ENCODE measurements at regions not wholly inside any gene's neighbourhood (a gene's known extent, or its start where the extent isn't known, plus 50 kb on each side); places are given as distances from the start of the nearest gene placed in this dataset.

DNA sequence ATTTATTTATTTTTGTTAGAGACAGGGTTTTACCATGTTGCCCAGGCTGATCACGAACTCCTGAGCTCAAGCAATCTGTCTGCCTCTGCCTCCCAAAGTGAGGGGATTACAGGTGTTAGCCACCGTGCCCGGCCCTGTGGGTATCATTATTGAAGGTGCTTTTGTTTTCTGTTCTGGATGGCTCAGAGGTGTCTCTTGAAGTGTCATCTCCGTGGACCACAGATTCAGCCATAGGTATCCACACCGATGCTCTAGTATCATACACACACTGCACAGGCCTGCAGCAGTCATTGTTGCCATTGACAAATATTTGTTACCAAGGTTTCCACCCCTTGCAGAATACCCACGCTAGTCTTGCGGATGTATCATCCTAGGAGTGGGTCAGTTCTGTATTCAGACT lies 446.2 kb downstream of the XYLT1 start:
- Histone ChIP-seq H3K79me2 (ENCODE audit: insufficient read depth, low read length) (no peaks in the 10 kb centered on the region), H3K4me2 (ENCODE audit: insufficient read depth, low read length) (no peak overlapping the region), H3K27ac (ENCODE audit: low read depth, low read length) (no peak overlapping the region), H3K27me3 (ENCODE audit: insufficient read depth, low read length) (no peaks in the 10 kb centered on the region), H3K4me3 (ENCODE audit: insufficient read depth, low read length) (no peak overlapping the region), H3K36me3 (ENCODE audit: insufficient read depth, low read length) (no peaks in the 10 kb centered on the region), H2AFZ (ENCODE audit: low read length) (no peak overlapping the region), H3K4me1 (ENCODE audit: insufficient read depth, low read length) (no peaks in the 10 kb centered on the region), H4K20me1 (ENCODE audit: insufficient read depth, low read length) (no peaks in the 10 kb centered on the region), H3K9me3 (ENCODE audit: low read depth, low read length) (no peaks in the 10 kb centered on the region)
- TF ChIP-seq, protein P1, sequence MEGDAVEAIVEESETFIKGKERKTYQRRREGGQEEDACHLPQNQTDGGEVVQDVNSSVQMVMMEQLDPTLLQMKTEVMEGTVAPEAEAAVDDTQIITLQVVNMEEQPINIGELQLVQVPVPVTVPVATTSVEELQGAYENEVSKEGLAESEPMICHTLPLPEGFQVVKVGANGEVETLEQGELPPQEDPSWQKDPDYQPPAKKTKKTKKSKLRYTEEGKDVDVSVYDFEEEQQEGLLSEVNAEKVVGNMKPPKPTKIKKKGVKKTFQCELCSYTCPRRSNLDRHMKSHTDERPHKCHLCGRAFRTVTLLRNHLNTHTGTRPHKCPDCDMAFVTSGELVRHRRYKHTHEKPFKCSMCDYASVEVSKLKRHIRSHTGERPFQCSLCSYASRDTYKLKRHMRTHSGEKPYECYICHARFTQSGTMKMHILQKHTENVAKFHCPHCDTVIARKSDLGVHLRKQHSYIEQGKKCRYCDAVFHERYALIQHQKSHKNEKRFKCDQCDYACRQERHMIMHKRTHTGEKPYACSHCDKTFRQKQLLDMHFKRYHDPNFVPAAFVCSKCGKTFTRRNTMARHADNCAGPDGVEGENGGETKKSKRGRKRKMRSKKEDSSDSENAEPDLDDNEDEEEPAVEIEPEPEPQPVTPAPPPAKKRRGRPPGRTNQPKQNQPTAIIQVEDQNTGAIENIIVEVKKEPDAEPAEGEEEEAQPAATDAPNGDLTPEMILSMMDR (IDR thresholded peaks at IDR 0.05; ENCODE audit: extremely low read depth, low read depth, low read length) = no peak
- DNase-seq (ENCODE audit: insufficient read length, low spot score, missing footprints) = no peak

DNA sequence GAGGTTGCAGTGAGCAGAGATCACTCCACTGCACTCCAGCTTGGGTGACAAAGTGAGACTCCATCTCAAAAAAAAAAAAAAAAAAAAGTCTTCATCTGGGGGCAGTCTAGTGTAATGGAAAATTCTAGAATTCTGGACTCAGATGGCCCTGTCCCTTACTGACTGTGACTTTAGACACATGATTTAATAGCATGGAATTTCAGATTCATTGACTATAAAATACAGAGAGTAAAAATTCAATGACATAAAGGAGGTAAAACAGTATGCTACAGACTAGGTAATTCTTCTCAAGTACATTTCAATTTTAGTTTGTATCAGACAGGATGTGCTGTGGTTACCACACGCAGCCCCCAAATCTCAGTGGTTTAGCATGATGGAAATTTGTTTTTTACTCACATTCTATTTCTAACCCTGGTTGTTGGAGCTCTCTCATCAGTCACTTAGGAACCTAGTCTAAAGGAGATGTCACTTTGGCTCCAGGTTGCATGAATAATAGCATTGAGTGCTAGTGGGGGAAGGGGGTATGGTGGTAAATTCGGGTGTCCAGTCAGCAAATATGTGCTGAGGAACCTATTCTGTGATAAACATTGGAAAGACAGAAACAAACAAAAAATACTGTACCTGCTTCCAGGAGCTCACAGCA lies 444.0 kb downstream of the XYLT1 start:
- no peaks in the 10 kb centered on the region for H3K36me3 ChIP-seq (ENCODE audit: insufficient read depth, low read length)

DNA sequence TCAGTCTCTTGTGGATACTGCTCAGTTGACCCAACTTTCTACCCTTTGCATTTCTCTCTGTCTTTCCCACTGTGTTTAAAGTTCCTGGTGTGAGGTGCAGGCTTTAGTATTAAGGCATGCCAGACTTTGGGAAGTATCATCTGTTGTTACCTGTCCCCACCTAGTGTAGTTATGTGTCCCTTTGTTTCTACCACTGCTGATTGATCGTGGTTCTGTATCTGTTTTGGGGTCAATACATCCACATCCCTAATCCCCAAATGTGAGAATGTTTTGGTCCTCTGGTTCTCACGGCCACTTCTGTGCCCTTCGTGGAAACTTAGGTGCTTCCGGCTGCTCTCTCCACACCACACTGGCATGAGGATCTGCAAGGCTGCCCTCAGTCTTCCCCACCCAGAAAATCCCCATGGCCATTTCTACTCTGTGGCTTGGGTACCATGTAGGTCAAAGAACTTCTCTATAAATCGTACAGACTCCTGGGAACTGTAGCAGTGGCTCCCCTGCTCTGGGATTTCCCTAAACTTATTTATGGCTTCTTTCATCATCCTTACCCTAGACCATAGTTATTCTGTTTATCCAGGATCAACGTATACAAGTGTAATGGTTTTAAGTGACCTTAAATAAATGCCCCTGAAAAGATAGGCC lies 443.2 kb downstream of the XYLT1 start:
- Histone ChIP-seq H3K36me3 (ENCODE audit: insufficient read depth, low read length) (no peaks in the 10 kb centered on the region), H3K9me3 (ENCODE audit: low read depth, low read length) (no peaks in the 10 kb centered on the region), H3K4me2 (ENCODE audit: insufficient read depth, low read length) (no peak overlapping the region), H3K4me3 (ENCODE audit: insufficient read depth, low read length) (no peak overlapping the region), H4K20me1 (ENCODE audit: insufficient read depth, low read length) (no peaks in the 10 kb centered on the region), H3K4me1 (ENCODE audit: insufficient read depth, low read length) (no peaks in the 10 kb centered on the region), H3K27me3 (ENCODE audit: insufficient read depth, low read length) (no peaks in the 10 kb centered on the region), H3K27ac (ENCODE audit: low read depth, low read length) (no peak overlapping the region), H3K79me2 (ENCODE audit: insufficient read depth, low read length) (no peaks in the 10 kb centered on the region), H2AFZ (ENCODE audit: low read length) (no peak overlapping the region)
- no peak for DNase-seq (ENCODE audit: insufficient read length, low spot score, missing footprints)
- TF ChIP-seq, protein P1 (IDR thresholded peaks at IDR 0.05; ENCODE audit: extremely low read depth, low read depth, low read length) = no peak

More for the DNA sequence above, 444.0 kb downstream of the XYLT1 start:
- Histone ChIP-seq H3K9me3 (ENCODE audit: low read depth, low read length) (no peaks in the 10 kb centered on the region), H3K4me3 (ENCODE audit: insufficient read depth, low read length) (no peak overlapping the region), H2AFZ (ENCODE audit: low read length) (no peak overlapping the region), H3K4me1 (ENCODE audit: insufficient read depth, low read length) (no peaks in the 10 kb centered on the region), H3K27me3 (ENCODE audit: insufficient read depth, low read length) (no peaks in the 10 kb centered on the region), H3K79me2 (ENCODE audit: insufficient read depth, low read length) (no peaks in the 10 kb centered on the region), H3K4me2 (ENCODE audit: insufficient read depth, low read length) (no peak overlapping the region), H4K20me1 (ENCODE audit: insufficient read depth, low read length) (no peaks in the 10 kb centered on the region), H3K27ac (ENCODE audit: low read depth, low read length) (no peak overlapping the region)
- TF ChIP-seq, protein P1 (IDR thresholded peaks at IDR 0.05; ENCODE audit: extremely low read depth, low read depth, low read length) = no peak
- no peak for DNase-seq (ENCODE audit: insufficient read length, low spot score, missing footprints)

DNA sequence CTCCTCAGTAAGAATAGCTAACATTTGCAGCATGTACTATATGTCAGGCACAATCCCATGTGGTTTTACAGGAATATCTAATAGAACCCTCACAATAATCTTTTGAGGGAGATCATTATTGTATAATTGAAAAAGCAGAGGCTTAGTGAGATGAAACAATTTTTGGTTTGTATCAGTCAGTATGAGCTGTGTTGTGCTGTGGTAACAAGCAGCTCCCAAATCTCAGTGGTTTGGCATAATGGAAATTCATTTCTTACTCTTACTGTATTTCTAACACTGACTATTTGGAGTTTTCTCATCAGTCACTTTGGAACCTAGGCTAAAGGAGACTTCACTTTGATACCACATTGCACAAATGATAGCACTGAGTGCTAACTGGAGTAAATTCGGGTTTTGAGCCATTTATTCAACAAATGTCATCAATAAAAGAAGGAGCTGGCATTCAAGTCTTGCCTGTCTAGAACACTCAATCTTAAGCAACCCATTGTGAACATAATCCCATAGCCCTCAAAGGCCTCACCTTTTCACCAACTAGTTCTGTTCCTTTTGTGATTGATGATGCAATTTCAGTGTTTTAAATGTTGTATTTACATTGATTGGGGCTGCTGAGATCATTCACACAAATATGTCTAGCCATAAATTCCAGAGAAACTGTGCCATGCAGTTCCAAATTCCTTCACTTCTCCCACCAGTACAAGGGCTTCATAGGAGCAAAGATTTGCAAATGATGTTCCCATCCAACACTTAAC lies 441.0 kb downstream of the XYLT1 start:
- no peaks in the 10 kb centered on the region for H3K36me3 ChIP-seq (ENCODE audit: insufficient read depth, low read length)
- no peaks in the 10 kb centered on the region for H3K4me1 ChIP-seq (ENCODE audit: insufficient read depth, low read length)
- no peaks in the 10 kb centered on the region for H3K9me3 ChIP-seq (ENCODE audit: low read depth, low read length)
- no peak overlapping the region for H3K27ac ChIP-seq (ENCODE audit: low read depth, low read length)
- H2AFZ ChIP-seq (ENCODE audit: low read length) = no peak overlapping the region
- H4K20me1 ChIP-seq (ENCODE audit: insufficient read depth, low read length) = no peaks in the 10 kb centered on the region
- TF ChIP-seq, protein P1 (IDR thresholded peaks at IDR 0.05; ENCODE audit: extremely low read depth, low read depth, low read length) = no peak
- no peaks in the 10 kb centered on the region for H3K27me3 ChIP-seq (ENCODE audit: insufficient read depth, low read length)
- H3K79me2 ChIP-seq (ENCODE audit: insufficient read depth, low read length) = no peaks in the 10 kb centered on the region
- DNase-seq (ENCODE audit: insufficient read length, low spot score, missing footprints) = no peak
- no peak overlapping the region for H3K4me3 ChIP-seq (ENCODE audit: insufficient read depth, low read length)
- H3K4me2 ChIP-seq (ENCODE audit: insufficient read depth, low read length) = no peak overlapping the region

Data from osteoblast (primary cell).